ENCODE measurements at regions not wholly inside any gene's neighbourhood (a gene's known extent, or its start where the extent isn't known, plus 50 kb on each side); places are given as distances from the start of the nearest gene placed in this dataset.

GRCh38 chr3:84727616-84728015 is 231.2 kb upstream of the CADM2 start:
- Histone ChIP-seq H3K36me3 (ENCODE audit: insufficient read depth) (no peaks in the 10 kb centered on the region), H3K27me3 (ENCODE audit: insufficient read depth) (no peaks in the 10 kb centered on the region), H3K79me2 (replicated peaks; ENCODE audit: insufficient read depth) (no peaks in the 10 kb centered on the region), H3K9me2 (ENCODE audit: insufficient read depth) (no peaks in the 10 kb centered on the region), H3K4me1 (ENCODE audit: insufficient read depth) (no peaks in the 10 kb centered on the region), H4K20me1 (replicated peaks; ENCODE audit: insufficient read depth) (no peaks in the 10 kb centered on the region), H3F3A (replicated peaks; ENCODE audit: low read depth) (no peaks in the 10 kb centered on the region), H3K27ac (ENCODE audit: low read depth) (no peak overlapping the region), H3K4me3 (no peak overlapping the region), H2AFZ (no peak overlapping the region), H3K4me2 (no peak overlapping the region)
- DNase-seq (ENCODE audit: low spot score) (no peak), ATAC-seq (no peak)
- Mint-ChIP-seq H3K4me3 (no peak overlapping the region), H3K9me3 (no peaks in the 10 kb centered on the region), H3K27ac (no peak overlapping the region), H3K27me3 (ENCODE audit: insufficient read depth, low read depth, poor library complexity) (no peaks in the 10 kb centered on the region), H3K4me1 (peaks cover 5% of the 10 kb centered on the region; the same call in 2 of the 3 replicates), H3K36me3 (ENCODE audit: low read depth) (no peaks in the 10 kb centered on the region)
- no peak for TF ChIP-seq CTCF (conservative IDR thresholded peaks at IDR 0.05; ENCODE audit: low read depth in 2 of 2)
- TF ChIP-seq STAT1 (IDR thresholded peaks at IDR 0.05; ENCODE audit: unreplicated experiment) = no peak
- no peak for TF ChIP-seq JUNB (IDR thresholded peaks at IDR 0.05; ENCODE audit: unreplicated experiment)
- TF ChIP-seq ZNF331 (CRISPR knock-in tag; IDR thresholded peaks at IDR 0.05; ENCODE audit: low read depth) = no peak
- TF ChIP-seq ZNF462 (CRISPR knock-in tag; IDR thresholded peaks at IDR 0.05) = no peak
- no peak for TF ChIP-seq POLR2AphosphoS5 (IDR thresholded peaks at IDR 0.05; ENCODE audit: low read depth)
- TF ChIP-seq NANOG (IDR thresholded peaks at IDR 0.05; ENCODE audit: borderline replicate concordance) = no peak
- no peak for TF ChIP-seq ZNF114 (CRISPR knock-in tag; IDR thresholded peaks at IDR 0.05)
- no peak for TF ChIP-seq REST (IDR thresholded peaks at IDR 0.05; ENCODE audit: unreplicated experiment)
- no peak for TF ChIP-seq EZH2 (IDR thresholded peaks at IDR 0.05; ENCODE audit: low read depth, unreplicated experiment)
- TF ChIP-seq ETS1 (IDR thresholded peaks at IDR 0.05) = no peak
- TF ChIP-seq EZH2phosphoT487 (IDR thresholded peaks at IDR 0.05; ENCODE audit: unreplicated experiment) = no peak
